ENCODE measurements at regions not wholly inside any gene's neighbourhood (a gene's known extent, or its start where the extent isn't known, plus 50 kb on each side); places are given as distances from the start of the nearest gene placed in this dataset.

GRCh38 chr5:39494107-39494510 is 69.3 kb upstream of the DAB2 start:
- DNase-seq = no peak
- no peak overlapping the region for H3K9ac ChIP-seq (ENCODE audit: low read length in 3 of 3)
- no peaks in the 10 kb centered on the region for H3K36me3 ChIP-seq (ENCODE audit: control insufficient read depth in 2 of 3, insufficient read depth in 3 of 3, low read length in 3 of 3)
- intact Hi-C loops (cut with DNase I) = no loop called here
- no peaks in the 10 kb centered on the region for H3K4me1 ChIP-seq (ENCODE audit: control insufficient read depth in 2 of 3, insufficient read depth in 2 of 3, low read depth in 1 of 3, low read length in 3 of 3)
- H3K4me3 ChIP-seq (ENCODE audit: low read length in 3 of 3) = no peak overlapping the region
- no peaks in the 10 kb centered on the region for H3K27me3 ChIP-seq (ENCODE audit: control insufficient read depth, insufficient read depth, low read length)
- H3K27ac ChIP-seq (ENCODE audit: low read depth in 2 of 2, low read length in 2 of 2) = no peak overlapping the region
- no peak for FAIRE-seq
- TF ChIP-seq, protein P1, sequence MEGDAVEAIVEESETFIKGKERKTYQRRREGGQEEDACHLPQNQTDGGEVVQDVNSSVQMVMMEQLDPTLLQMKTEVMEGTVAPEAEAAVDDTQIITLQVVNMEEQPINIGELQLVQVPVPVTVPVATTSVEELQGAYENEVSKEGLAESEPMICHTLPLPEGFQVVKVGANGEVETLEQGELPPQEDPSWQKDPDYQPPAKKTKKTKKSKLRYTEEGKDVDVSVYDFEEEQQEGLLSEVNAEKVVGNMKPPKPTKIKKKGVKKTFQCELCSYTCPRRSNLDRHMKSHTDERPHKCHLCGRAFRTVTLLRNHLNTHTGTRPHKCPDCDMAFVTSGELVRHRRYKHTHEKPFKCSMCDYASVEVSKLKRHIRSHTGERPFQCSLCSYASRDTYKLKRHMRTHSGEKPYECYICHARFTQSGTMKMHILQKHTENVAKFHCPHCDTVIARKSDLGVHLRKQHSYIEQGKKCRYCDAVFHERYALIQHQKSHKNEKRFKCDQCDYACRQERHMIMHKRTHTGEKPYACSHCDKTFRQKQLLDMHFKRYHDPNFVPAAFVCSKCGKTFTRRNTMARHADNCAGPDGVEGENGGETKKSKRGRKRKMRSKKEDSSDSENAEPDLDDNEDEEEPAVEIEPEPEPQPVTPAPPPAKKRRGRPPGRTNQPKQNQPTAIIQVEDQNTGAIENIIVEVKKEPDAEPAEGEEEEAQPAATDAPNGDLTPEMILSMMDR (IDR thresholded peaks at IDR 0.05; ENCODE audit: borderline replicate concordance, extremely low read depth, insufficient read depth) = no peak
- H3K9me3 ChIP-seq (ENCODE audit: control insufficient read depth in 2 of 3, insufficient read depth in 1 of 3, low read length in 3 of 3) = peaks cover 0 to 10% (median 0%) of the 10 kb centered on the region in 3 donors

DNA sequence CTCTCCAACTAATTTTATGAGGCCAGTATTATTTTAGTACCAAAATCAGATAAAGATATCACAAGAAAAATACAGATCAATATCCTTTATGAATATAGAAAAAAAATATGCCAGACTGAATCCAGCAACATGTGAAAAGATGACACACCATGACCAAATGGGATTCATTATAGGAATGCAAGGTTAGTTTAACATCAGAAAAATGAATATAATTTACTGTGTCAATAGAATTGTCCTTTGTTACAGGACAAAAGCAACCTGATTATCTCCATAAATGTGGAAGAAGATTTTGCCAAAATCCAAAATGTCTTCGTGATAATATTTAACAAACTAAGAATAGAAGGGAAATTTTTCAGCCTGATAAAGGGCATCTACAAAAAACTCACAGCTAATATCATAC is 66.4 kb upstream of the DAB2 start:
- H3K36me3 ChIP-seq (ENCODE audit: control insufficient read depth in 2 of 3, insufficient read depth in 3 of 3, low read length in 3 of 3) = no peaks in the 10 kb centered on the region
- H3K4me3 ChIP-seq (ENCODE audit: low read length in 3 of 3) = no peak overlapping the region
- H3K9me3 ChIP-seq (ENCODE audit: control insufficient read depth in 2 of 3, insufficient read depth in 1 of 3, low read length in 3 of 3) = peaks cover 0 to 10% (median 0%) of the 10 kb centered on the region in 3 donors
- no peaks in the 10 kb centered on the region for H3K27me3 ChIP-seq (ENCODE audit: control insufficient read depth, insufficient read depth, low read length)
- no peak overlapping the region for H3K9ac ChIP-seq (ENCODE audit: low read length in 3 of 3)
- H3K27ac ChIP-seq (ENCODE audit: low read depth in 2 of 2, low read length in 2 of 2) = no peak overlapping the region
- intact Hi-C loops (cut with DNase I) = no loop called here
- TF ChIP-seq, protein P1 (IDR thresholded peaks at IDR 0.05; ENCODE audit: borderline replicate concordance, extremely low read depth, insufficient read depth) = no peak
- DNase-seq (no peak), FAIRE-seq (no peak)
- H3K4me1 ChIP-seq (ENCODE audit: control insufficient read depth in 2 of 3, insufficient read depth in 2 of 3, low read depth in 1 of 3, low read length in 3 of 3) = no peaks in the 10 kb centered on the region

- TF ChIP-seq, protein P1 (IDR thresholded peaks at IDR 0.05; ENCODE audit: borderline replicate concordance, extremely low read depth, insufficient read depth) = no peak
- H3K4me1 ChIP-seq (ENCODE audit: control insufficient read depth in 2 of 3, insufficient read depth in 2 of 3, low read depth in 1 of 3, low read length in 3 of 3) = peaks cover 0 to 6% (median 5%) of the 10 kb centered on the region in 3 donors
- no peak overlapping the region for H3K9ac ChIP-seq (ENCODE audit: low read length in 3 of 3)
- DNase-seq (no peak), FAIRE-seq (no peak)
- H3K27me3 ChIP-seq (ENCODE audit: control insufficient read depth, insufficient read depth, low read length) = no peaks in the 10 kb centered on the region
- H3K9me3 ChIP-seq (ENCODE audit: control insufficient read depth in 2 of 3, insufficient read depth in 1 of 3, low read length in 3 of 3) = peaks cover 0 to 10% (median 0%) of the 10 kb centered on the region in 3 donors
- no peak overlapping the region for H3K4me3 ChIP-seq (ENCODE audit: low read length in 3 of 3)
- H3K36me3 ChIP-seq (ENCODE audit: control insufficient read depth in 2 of 3, insufficient read depth in 3 of 3, low read length in 3 of 3) = no peaks in the 10 kb centered on the region
- no peak overlapping the region for H3K27ac ChIP-seq (ENCODE audit: low read depth in 2 of 2, low read length in 2 of 2)
- intact Hi-C loops (cut with DNase I) = no loop called here
Observed at GRCh38 chr5:39489263-39489662, 64.5 kb upstream of the DAB2 start.

DNA sequence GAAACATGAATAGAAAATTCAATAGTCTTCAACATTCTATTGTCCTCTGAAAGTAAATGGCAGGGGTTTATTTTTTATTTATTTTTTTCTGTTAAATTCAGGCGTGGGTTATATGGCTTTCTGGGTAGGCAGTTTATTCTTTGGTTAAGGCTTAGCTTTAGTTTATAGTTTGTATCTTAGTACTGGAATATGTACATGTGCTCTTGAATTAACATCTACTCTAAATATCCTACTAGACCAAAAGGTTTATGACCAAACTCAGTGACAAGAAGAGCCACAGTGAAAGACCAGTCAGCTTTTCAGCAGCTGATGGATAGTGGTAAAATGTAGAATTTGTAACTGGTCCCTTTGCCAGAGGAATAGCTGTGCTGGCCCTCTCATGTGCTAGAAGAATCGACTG is 62.0 kb upstream of the DAB2 start:
- Histone ChIP-seq H3K9me3 (ENCODE audit: control insufficient read depth in 2 of 3, insufficient read depth in 1 of 3, low read length in 3 of 3) (peaks cover 0 to 10% (median 0%) of the 10 kb centered on the region in 3 donors), H3K4me1 (ENCODE audit: control insufficient read depth in 2 of 3, insufficient read depth in 2 of 3, low read depth in 1 of 3, low read length in 3 of 3) (peaks cover 0 to 12% (median 5%) of the 10 kb centered on the region in 3 donors), H3K4me3 (ENCODE audit: low read length in 3 of 3) (no peak overlapping the region), H3K9ac (ENCODE audit: low read length in 3 of 3) (no peak overlapping the region), H3K27me3 (ENCODE audit: control insufficient read depth, insufficient read depth, low read length) (no peaks in the 10 kb centered on the region), H3K27ac (ENCODE audit: low read depth in 2 of 2, low read length in 2 of 2) (no peak overlapping the region), H3K36me3 (ENCODE audit: control insufficient read depth in 2 of 3, insufficient read depth in 3 of 3, low read length in 3 of 3) (no peaks in the 10 kb centered on the region)
- intact Hi-C loops (cut with DNase I) = no loop called here
- no peak for FAIRE-seq
- DNase-seq = no peak
- TF ChIP-seq, protein P1 (IDR thresholded peaks at IDR 0.05; ENCODE audit: borderline replicate concordance, extremely low read depth, insufficient read depth) = no peak
